Limb (tissue), 2 donors: ENCODE measurements at regions not wholly inside any gene's neighbourhood (a gene's known extent, or its start where the extent isn't known, plus 50 kb on each side); places are given as distances from the start of the nearest gene placed in this dataset.
"Not testable (repeated sequence)": the region's sequence is repeated elsewhere in the genome, so short reads cannot be mapped to it uniquely, and the experiment has no call there.

ENCODE experiments used
- DNase-seq, 2 donors: peaks; one replicate each; pipeline ENCODE4 v3.0.0-alpha.2; 2016; ENCODE audit errors: extremely low spot score in 2 of 2

DNA sequence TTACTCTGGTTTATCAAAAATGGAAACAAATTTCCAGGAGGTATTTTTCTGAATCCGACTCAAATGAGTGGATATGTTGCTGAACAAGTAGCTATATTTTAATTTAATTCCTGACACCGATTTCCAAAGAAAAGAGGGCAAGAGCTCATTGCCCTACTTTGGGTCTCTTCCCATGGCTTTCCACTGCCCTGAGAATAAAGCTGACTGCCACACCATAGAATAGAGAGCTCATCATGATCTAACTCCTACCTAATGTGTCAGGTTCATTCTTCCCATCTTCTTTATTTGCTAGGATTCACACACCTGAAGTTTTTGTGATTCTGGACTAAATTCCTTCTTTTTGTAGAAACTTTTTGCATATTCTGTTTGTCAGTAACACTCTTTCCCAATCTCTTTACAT, 792.1 kb downstream of the DTWD2 start:
- DNase-seq = no peak

DNA sequence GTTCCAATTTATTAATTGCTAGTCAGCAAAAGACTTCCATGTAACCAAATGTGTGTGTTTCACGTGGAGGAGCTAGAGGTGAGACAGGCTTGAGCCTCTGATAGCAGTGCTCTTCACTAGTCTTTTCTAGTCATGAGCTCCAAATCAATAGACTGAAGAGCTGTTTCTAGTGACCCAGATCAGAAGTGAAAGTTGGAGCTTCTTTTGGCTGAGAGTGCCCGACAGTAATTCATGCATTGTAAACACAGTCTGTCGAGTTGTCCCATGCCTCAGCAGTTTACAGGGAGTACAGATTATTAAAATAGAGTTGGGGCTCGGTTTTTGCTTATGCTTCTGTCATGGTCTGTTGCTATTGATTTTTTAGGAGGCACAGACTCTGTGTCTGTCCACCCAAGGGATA, 793.1 kb downstream of the DTWD2 start:
- DNase-seq = no peak

DNA sequence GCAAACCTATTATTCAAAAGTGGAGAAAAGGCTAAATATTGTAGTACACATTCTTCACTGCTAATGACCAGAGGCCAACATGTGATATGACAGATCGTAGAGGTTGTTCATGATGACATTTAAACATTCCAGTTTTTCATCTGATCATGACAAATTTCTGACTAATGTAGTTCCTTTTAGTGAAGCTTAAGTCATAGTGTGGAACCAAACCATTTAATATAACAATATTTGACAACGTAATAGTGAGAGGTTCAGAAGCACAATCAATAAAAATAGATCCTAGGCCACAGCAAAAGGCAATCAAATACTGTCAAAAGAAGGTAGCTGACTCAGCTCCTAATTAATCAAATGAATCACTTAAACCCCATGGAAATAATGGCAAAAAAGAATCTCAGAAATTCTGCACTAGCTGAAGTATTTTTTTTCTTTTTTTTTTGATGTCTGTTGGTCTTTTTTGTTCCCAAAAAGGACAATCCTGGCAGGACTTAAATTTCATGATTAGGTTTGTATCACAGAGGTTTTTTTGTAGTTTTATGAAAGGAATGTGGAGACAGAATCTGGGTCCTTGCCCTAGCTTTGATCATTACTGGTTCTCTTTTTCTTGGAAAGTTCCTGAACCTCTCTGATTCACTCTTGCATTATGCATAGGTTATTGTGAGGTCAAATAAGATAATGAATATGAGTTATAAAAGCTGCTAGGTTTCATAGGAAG, 795.0 kb downstream of the DTWD2 start:
- DNase-seq = no peak

DNA sequence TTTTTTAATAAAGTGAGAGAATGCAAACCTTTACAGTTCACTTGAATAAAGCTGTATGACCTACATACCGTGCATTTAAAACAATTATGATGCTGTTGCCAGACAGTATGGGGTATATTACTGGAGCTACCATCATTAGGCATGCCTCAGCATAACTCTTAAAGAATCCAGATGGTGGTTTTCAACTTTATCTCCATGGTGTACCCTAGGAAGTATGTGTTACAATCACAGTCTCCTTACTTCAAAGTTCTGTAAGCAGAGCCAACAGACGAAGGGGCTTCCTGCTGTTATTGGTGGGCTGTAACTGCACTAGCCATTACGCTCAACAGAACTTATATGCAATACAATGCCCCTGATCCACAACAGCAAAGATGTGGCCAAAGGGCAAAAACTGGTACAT, 803.3 kb downstream of the DTWD2 start:
- no peak for DNase-seq

DNA sequence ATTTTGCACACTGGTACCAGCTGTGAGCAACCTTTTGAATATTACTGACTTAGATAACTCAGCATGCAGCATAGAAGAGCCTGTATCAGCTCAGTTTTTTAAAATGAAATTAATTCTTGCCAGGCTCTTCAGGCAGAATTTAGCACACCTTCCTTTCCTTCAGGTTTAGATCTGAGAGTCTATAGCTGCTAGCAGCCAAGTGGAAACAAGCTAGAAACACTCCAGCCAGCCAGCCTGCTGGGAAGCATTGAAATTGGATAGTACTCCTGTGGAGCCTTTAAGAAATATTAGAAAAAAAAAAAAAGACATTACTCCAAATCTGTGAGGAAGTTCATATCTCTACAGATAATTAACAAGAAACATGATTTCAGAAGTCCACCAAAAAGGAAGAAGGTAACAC, 812.2 kb downstream of the DTWD2 start:
- no peak for DNase-seq

DNA sequence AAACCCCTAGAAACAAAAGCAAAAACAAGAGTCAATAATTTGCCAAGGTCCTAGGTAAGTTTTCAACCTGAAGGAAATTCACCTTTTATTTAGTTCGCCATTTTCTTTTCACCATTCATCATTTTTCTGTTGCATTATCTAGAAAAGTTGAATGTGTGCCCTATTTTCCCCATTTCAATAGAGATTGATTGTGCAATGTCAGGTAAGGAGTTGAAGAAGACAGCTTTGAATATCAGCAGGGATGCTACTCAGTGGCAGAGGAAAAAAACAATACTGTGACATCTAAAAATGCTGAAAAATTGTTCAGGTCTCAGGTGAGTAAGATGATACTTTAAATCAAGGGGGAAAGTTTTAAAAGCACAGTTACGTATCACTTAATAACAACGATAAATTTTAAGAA, 813.7 kb downstream of the DTWD2 start:
- DNase-seq = no peak

DNA sequence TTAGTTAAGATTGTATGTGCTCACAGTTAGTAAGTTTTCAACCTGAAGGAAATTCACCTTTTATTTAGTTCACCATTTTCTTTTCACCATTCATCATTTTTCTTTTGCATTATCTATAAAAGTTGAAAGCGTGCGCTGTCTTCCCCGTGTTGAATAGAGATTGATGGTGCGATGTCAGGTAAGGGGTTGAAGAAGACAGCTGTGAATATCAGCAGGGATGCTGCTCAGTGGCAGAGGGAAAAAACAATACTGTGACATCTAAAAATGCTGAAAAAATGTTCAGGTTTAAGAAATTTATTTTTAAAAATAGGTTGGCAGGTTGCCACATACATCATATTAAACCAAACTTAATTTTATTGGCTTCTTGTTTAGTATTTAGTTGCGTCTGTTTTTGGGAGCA, 815.0 kb downstream of the DTWD2 start:
- no peak for DNase-seq

DNA sequence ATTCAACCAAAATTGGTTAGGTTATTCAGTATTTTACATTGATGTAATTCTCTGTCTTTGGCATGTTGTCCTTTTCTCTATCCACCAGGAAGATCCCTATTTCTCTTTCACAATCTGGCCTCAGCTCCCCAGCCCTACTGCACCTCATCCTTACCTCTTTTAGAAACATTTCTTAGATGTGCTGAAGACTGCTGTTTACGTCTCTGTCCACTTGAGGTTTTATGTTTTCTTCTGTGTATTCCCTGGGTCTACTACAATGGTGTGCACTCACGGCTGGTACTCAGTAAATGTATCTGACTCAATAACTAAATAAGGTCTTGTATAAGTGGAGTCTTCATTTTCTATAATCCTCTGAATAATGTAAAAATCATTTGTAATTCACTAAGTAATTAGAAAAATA, 822.7 kb downstream of the DTWD2 start:
- DNase-seq = no peak

DNA sequence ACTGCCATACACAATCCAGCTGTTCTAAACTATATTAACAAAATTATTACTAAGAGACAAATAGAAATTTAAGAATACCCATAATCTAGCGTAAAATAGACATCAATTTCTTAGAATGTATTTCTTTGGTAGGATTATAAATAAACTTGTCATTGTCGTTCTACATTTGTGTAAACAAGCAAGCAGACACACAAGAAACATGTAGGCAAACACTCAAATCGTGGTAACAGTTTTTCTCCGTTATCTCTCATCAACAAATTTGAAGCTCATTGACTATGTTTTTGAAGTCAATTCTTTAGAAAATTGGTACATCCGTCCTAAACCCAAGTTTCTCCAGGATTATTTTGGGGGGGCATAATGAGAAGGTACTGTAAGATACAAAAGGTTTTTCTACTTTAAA, 832.2 kb downstream of the DTWD2 start:
- no peak for DNase-seq

DNA sequence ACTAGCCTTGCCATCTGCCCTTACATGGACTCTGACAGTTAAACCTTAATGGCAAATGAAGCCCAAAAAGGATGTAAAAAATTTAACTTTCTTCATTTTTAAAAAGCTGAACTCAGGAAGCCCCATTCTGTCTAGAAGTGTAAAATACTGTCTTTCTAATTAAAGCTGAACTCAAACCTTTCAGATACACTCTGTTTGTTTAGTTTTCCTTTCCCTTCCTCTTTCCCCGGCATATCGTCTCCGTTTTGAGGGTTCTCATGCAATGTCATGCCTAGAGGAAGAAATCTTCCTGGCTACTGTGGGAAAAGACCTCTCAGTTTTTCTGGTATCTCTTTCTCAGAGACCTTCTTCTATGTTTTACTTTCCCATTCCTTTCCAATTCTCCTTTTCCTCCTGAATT, 841.5 kb downstream of the DTWD2 start:
- DNase-seq = no peak

DNA sequence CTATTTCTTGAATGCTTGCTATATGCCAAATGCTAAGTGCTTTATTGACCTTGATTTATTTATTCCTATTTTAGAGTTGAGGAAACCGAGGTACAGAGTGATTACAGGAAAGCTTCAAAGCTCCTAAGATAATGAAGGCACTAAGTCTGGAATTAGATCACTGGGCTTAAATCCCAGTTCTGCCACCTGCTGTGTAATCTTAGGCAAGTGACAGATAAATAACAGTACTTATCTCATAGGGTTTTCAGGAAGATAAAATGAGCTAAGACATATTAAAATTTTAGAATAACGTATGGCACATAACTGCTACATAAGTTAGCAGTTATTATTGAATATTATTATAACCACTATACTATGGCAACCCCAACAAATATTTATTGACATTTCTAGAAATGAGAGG, 843.8 kb downstream of the DTWD2 start:
- no peak for DNase-seq

DNA sequence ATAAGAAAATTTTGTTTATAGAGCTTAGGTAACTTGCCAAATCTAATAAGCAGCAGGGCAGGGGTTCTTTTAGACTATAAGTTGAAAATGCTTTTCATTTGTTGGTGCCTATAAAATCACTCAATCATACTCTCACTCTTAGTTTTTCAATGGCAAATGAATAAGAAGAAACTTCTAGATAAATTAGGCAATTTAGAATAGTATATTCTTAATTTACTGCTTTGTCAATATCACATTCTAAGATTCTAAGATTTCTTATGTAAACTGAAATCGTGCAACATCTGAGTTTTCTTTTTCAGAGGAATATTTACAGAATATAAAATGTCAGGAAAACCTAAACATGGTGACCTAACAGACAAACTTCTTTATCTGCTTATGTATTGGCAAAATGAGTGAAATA, 849.0 kb downstream of the DTWD2 start:
- no peak for DNase-seq

DNA sequence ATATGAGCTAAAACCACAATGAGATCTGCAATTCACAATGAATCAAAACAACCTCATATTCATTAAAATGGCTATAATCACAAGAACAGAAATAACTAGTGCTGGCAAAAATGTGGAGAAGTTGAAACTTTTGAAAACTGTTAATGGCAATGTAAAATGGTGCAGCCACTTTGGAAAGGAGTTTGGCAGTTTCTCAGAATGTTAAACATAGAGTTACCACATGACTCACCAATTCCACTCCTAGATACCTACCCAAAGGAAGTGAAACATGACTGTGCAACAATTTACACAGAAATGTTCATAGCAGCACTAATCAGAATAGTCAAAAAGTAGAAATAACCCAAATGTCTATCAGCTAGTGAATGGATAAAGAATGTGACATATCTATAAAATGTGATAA, 862.2 kb downstream of the DTWD2 start:
- DNase-seq = no peak

DNA sequence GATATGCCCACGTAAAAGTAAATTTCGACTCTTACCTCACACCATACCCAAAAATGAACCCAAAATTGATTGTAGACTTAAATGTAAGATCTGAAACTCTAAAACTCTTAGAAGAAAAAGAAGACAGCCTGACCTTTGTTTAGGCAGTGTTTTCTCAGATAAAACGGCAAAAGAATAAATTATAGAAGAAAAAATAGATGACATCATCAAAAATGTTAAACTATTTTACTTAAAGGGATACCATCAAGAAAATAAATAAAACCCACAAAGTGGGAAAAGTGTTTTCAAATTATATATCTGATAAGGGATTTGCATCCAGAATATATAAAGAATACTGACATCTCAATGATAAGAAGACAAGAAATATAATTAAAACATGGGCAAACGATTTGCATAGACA, 862.7 kb downstream of the DTWD2 start:
- no peak for DNase-seq

DNA sequence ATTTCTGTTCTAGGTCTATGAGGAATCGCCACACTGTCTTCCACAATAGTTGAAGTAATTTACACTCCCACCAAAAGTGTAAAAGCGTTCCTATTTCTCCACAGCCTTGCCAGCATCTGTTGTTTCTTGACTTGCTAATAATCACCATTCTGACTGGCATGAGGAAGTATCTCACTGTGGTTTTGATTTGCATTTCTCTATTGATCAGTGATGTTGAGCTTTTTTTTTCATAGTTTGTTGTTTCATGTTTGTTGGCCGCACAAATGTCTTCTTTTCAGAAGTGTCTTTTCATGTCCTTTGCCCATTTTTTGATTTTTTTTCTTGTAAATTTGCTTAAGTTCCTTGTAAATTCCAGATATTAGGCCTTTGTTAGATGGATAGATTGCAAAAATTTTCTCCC, 867.1 kb downstream of the DTWD2 start:
- DNase-seq = no peak

DNA sequence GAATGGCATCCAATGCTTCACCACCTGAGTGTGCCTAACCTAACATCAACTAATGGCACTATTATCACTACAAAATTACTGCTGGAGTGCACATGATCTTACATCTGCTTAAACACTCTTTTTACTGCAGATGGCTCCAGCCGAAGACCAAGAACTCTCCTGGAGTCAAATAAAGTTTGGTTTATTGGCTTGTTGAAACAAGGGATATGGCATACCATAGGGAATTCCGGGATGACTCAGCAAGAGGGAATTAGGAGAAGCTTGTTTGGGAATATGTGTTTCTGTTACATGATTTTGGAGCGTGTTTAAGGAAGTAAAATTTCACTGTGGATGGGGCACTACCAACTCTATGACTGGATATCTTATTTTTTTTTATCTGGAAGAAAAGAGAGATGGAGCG, 872.6 kb downstream of the DTWD2 start:
- no peak for DNase-seq

DNA sequence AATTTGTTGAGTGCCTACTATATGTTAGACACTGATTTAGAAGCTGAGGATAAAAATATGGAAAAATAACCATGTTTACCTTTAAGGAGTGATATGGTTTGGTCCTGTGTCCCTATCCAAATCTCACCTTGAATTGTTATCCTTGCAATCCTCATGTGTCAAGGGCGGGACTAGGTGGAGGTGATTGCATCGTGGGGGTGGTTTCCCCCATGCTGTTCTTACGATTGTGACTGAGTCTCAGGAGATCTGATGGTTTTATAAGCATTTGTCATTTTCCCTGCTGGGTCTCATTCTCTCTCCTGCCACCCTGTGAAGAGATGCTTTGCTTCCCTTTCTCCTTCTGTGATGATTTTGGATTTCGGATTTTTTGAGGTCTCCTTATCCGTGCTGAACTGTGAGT, 876.4 kb downstream of the DTWD2 start:
- DNase-seq = no peak

DNA sequence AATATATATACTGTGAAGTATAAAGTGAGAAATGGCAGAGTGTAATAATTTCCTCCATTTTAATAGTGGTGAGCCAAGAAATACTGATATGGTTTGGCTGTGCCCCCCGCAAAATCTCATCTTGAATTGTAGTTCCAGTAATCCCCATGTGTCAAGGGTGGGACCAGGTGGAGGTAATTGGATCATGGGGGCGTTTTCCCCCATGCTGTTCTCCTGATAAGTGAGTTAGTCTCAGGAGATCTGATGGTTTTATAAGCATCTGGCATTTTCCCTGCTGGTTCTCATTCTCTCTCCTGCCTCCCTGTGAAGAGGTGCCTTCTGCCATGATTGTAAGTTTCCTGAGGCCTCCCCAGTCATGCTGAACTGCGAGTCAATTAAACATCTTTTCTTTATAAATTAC, 881.1 kb downstream of the DTWD2 start:
- DNase-seq = not testable (repeated sequence)

DNA sequence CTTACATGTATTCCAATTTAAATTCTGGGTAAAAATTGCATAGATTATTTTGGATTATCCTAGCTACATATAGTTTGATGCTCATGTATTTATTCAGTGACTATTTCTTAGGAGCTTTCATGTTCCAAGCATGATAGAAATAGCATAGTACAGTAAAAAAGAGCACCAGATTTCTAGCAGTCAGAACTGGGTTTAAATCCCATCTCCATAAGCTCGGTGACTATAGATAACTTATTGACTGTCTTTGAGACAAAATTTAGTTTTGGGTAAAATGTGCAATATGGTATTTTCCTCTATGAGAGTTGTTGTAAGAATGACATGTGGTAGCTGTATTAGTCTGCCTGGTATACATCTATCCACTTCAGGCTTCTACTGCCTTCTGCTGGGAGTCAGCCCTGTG, 889.6 kb downstream of the DTWD2 start:
- no peak for DNase-seq

DNA sequence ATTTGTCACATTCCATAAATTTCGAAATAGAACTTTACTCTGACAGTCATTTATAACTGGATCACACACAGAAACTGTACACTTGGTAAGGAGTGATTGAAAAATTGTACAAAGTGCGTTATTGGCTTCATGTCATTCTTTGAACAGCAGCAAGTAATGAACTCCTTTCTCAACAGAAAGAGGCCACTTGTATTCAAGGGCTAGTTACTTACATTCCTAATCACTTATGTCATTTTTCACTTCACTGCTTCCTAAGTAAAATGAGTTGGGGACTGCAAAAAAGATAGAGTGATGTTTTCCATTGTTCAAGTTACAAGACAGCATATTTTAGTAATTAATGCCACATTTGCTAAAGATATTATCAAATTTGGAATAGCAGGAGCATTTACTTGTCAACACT, 893.2 kb downstream of the DTWD2 start:
- peak in 1 of 2 donors; percentile 25 for DNase-seq

DNA sequence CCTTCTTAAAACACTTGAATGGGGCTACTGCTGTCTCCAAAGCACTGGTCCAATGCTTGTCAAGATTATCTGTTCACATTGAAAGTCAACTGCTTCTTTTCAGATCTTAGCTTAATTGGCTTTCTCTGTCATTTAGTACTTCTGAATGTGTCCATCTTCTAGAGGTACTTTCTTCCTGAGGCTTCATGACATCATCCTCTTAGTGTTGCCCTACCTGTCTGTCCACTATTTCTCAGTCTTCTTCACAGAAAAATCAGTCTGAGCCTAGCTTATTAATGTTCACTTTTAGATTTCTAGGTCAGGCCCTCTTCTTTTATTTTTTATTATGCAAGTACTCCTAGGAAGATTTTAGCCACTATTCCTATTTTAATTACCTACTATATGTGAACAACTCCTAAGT, 899.9 kb downstream of the DTWD2 start:
- no peak for DNase-seq

DNA sequence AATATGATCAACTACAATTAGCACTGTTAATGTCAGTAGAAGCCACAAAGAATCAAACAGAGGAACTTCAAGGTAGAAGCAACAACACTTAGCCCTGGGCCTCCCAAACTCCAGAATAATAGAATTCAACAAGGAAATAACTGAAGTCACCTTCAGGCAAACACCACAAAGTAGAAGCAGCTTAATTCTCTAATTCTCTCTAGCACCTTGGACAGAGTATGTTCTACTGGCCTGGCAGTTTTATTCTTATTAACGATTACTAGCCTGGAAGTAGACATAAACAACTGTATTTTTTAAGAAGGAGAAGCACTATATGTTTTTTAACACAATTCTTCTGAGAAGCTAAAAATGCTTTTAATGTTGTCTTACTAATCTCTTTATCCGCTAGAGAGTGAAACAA, 911.9 kb downstream of the DTWD2 start:
- no peak for DNase-seq

DNA sequence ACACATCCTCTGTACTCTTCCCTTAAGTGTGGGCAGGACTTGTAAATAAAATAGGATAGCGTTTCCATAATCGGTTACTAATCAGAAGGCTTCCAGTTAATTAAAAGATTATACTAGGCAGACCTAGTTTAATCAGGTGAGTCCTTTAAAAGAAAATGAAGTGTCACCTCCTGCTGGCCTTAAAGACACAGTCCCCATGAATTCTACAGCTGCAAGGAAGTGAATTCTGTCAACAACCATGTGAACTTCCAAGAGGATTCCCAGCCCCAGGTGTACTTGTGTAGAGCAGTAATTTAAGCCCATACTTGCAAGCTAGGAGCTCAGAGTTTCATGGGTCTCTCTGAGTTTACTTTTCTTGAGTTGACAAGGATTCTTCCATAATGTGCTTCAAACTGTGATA, 918.3 kb downstream of the DTWD2 start:
- no peak for DNase-seq

DNA sequence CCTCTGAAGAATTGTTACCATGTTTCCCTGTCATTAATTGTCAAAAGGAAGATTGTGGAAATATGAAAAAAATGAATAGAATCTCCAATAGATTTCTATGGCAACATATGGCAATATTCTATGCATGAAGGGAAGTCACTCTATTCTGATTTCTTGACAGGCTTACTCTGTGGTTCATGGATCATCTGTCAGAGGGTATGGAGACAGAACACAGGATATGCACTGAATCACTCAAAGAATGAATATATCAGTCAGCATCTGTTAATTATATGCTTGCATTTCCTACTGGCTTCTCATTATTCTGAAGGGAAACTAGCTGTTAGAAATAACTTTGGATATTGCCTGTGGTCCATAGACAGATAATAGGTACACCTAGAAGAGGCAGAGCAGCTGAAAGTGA, 918.9 kb downstream of the DTWD2 start:
- DNase-seq = no peak
